Panc1 (cell line): ENCODE measurements at regions not wholly inside any gene's neighbourhood (a gene's known extent, or its start where the extent isn't known, plus 50 kb on each side); places are given as distances from the start of the nearest gene placed in this dataset.

Experiments
- SIN3A ChIP-seq: IDR thresholded peaks from 2 replicates; pipeline ENCODE4 v1.6.1; 2012; ENCODE audit warnings: low read depth, mild to moderate bottlenecking, low read length, moderate library complexity, borderline replicate concordance; ENCODE audit not compliant: insufficient read depth
- TF ChIP-seq, protein P1 (sequence below): fragments of 450-650 bp; IDR thresholded peaks from 2 replicates; pipeline ENCODE4 v1.5.1; 2017; ENCODE audit warnings: mild to moderate bottlenecking

DNA sequence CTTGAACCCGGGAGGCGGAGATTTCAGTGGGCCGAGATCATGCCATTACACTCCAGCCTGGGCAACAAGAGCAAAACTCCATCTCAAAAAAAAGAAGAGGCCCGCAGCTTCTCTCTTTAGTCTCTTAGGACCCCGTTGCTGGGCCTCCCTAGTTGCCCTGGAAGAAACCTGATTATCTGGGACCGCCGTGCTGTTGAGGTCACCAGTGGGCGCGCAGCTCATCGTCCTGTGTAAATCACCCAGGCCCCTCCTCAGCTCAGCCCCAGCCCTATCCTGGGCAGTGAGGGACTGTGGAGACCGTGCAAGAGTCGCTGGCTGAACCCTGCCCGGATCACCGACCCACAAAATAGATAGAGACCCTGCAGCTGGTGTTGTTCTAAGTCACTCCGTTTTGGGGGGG is 85.0 kb downstream of the UNCX start:
- TF ChIP-seq, protein P1, sequence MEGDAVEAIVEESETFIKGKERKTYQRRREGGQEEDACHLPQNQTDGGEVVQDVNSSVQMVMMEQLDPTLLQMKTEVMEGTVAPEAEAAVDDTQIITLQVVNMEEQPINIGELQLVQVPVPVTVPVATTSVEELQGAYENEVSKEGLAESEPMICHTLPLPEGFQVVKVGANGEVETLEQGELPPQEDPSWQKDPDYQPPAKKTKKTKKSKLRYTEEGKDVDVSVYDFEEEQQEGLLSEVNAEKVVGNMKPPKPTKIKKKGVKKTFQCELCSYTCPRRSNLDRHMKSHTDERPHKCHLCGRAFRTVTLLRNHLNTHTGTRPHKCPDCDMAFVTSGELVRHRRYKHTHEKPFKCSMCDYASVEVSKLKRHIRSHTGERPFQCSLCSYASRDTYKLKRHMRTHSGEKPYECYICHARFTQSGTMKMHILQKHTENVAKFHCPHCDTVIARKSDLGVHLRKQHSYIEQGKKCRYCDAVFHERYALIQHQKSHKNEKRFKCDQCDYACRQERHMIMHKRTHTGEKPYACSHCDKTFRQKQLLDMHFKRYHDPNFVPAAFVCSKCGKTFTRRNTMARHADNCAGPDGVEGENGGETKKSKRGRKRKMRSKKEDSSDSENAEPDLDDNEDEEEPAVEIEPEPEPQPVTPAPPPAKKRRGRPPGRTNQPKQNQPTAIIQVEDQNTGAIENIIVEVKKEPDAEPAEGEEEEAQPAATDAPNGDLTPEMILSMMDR = no peak
- no peak for TF ChIP-seq SIN3A
